HepG2 (cell line): ENCODE measurements at regions not wholly inside any gene's neighbourhood (a gene's known extent, or its start where the extent isn't known, plus 50 kb on each side); places are given as distances from the start of the nearest gene placed in this dataset.

Experiments used
- ADNP ChIP-seq: sonication (generic); formaldehyde crosslinking; IDR thresholded peaks from 2 replicates; pipeline ENCODE4 v1.4.0; 2020; ENCODE audit warnings: missing genetic modification reagents
- AHDC1 ChIP-seq: sonication (generic); formaldehyde crosslinking; IDR thresholded peaks from 2 replicates; pipeline ENCODE4 v1.5.1; 2020; ENCODE audit warnings: mild to moderate bottlenecking, missing genetic modification reagents, borderline replicate concordance
- ATRX ChIP-seq: sonication (generic); formaldehyde crosslinking; IDR thresholded peaks from 2 replicates; pipeline ENCODE4 v1.4.0; 2020; ENCODE audit warnings: missing genetic modification reagents, borderline replicate concordance
- CEBPB ChIP-seq: IDR thresholded peaks from 2 replicates; pipeline ENCODE4 v1.6.1; 2011; ENCODE audit warnings: low read depth, low read length, improper control_type of control experiment, borderline replicate concordance
- CSRNP1 ChIP-seq: sonication (generic); formaldehyde crosslinking; IDR thresholded peaks from 2 replicates; pipeline ENCODE4 v1.8.1; 2023; ENCODE audit warnings: mild to moderate bottlenecking, missing genetic modification reagents
- CTCF ChIP-seq: sonication (generic); formaldehyde crosslinking; IDR thresholded peaks from 2 replicates; pipeline ENCODE4 v1.5.0; 2020; ENCODE audit warnings: mild to moderate bottlenecking, missing genetic modification reagents, moderate library complexity
- KLF16 ChIP-seq, 2 experiments: sonication (generic) in 1 of 2; formaldehyde crosslinking in 1 of 2; IDR thresholded peaks; 2 replicates each; pipeline versions ENCODE4 v1.6.1 to v1.8.0; 2016 to 2023; ENCODE audit warnings: missing genetic modification reagents in 2 of 2, missing compliant biosample characterization in 1 of 2
- MEIS1 ChIP-seq: sonication (generic); formaldehyde crosslinking; IDR thresholded peaks from 2 replicates; pipeline ENCODE4 v1.9.0; 2021; ENCODE audit warnings: mild to moderate bottlenecking, missing genetic modification reagents, moderate library complexity, borderline replicate concordance
- MYPOP ChIP-seq: sonication (generic); formaldehyde crosslinking; IDR thresholded peaks from 2 replicates; pipeline ENCODE4 v1.8.1; 2023; ENCODE audit warnings: mild to moderate bottlenecking, moderate library complexity, missing genetic modification reagents
- SCMH1 ChIP-seq: sonication (generic); formaldehyde crosslinking; IDR thresholded peaks from 2 replicates; pipeline ENCODE4 v1.9.0; 2021; ENCODE audit warnings: missing genetic modification reagents, mild to moderate bottlenecking, borderline replicate concordance
- THAP8 ChIP-seq: sonication (generic); formaldehyde crosslinking; IDR thresholded peaks from 2 replicates; pipeline ENCODE4 v1.5.1; 2020; ENCODE audit warnings: missing genetic modification reagents, mild to moderate bottlenecking, borderline replicate concordance
- U2AF2 ChIP-seq: fragments of 200-400 bp; formaldehyde crosslinking; IDR thresholded peaks from 2 replicates; pipeline ENCODE4 v1.6.1; 2017; ENCODE audit warnings: low read depth, mild to moderate bottlenecking, low read length
- ZNF17 ChIP-seq: sonication (generic); formaldehyde crosslinking; IDR thresholded peaks from 2 replicates; pipeline ENCODE4 v1.5.0; 2020; ENCODE audit warnings: mild to moderate bottlenecking, missing genetic modification reagents
- ZNF275 ChIP-seq: sonication (generic); formaldehyde crosslinking; IDR thresholded peaks from 2 replicates; pipeline ENCODE4 v1.8.0; 2022; ENCODE audit warnings: missing genetic modification reagents, mild to moderate bottlenecking, inconsistent platforms, borderline replicate concordance
- ZNF44 ChIP-seq: sonication (generic); formaldehyde crosslinking; IDR thresholded peaks from 2 replicates; pipeline ENCODE4 v1.5.1; 2020; ENCODE audit warnings: mild to moderate bottlenecking, missing genetic modification reagents

- TF ChIP-seq THAP8 (CRISPR knock-in tag) (no peak), ZNF44 (CRISPR knock-in tag) (no peak), ATRX (no peak), U2AF2 (no peak), MYPOP (peak; percentile 73; the same call in 1 of the 2 replicates), CTCF (CRISPR knock-in tag) (no peak), MEIS1 (peak; percentile 66; the same call in 1 of the 2 replicates), ZNF17 (no peak), SCMH1 (CRISPR knock-in tag) (no peak), CSRNP1 (CRISPR knock-in tag) (0 out of 2 replicates have a peak, but pooled peaks have one; percentile 63), KLF16 (CRISPR knock-in tag; IDR thresholded peaks at IDR 0.05) (peak in 1 of 2 experiments; percentile 95; a peak in 2 of 4 replicates), ADNP (no peak), ZNF275 (no peak), CEBPB (peak; percentile 30; the same call in 1 of the 2 replicates), AHDC1 (CRISPR knock-in tag) (peak; percentile 96)
Observed at GRCh38 chr15:62569460-62570404, 404.6 kb upstream of the C2CD4B start (continued).
